ENCODE measurements at regions not wholly inside any gene's neighbourhood (a gene's known extent, or its start where the extent isn't known, plus 50 kb on each side); places are given as distances from the start of the nearest gene placed in this dataset.

DNA sequence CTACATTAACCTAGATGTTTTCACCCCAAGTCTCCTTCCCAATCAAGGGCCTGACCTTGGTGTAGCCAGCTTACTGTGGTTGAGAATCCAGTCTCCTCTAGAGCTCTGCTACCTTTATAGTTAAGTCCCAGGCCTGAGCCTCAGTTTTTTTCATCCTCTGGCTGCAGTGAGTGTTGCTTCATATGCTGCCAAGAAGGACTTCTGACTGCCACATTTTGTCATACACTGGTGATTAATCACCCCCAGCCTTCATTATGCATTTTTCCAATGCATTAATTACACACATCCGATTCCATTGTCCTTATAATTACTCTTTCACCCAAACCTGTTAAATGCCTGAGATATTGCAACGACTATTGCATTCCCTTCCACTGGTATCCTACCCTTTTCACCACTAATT lies 66.3 kb upstream of the FGGY start:
- TF ChIP-seq, protein P1, sequence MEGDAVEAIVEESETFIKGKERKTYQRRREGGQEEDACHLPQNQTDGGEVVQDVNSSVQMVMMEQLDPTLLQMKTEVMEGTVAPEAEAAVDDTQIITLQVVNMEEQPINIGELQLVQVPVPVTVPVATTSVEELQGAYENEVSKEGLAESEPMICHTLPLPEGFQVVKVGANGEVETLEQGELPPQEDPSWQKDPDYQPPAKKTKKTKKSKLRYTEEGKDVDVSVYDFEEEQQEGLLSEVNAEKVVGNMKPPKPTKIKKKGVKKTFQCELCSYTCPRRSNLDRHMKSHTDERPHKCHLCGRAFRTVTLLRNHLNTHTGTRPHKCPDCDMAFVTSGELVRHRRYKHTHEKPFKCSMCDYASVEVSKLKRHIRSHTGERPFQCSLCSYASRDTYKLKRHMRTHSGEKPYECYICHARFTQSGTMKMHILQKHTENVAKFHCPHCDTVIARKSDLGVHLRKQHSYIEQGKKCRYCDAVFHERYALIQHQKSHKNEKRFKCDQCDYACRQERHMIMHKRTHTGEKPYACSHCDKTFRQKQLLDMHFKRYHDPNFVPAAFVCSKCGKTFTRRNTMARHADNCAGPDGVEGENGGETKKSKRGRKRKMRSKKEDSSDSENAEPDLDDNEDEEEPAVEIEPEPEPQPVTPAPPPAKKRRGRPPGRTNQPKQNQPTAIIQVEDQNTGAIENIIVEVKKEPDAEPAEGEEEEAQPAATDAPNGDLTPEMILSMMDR (conservative IDR thresholded peaks at IDR 0.05; ENCODE audit: low read depth, low read length) = no peak
- TF ChIP-seq EZH2 (IDR thresholded peaks at IDR 0.05; ENCODE audit: borderline replicate concordance, low read depth, low read length, poor library complexity, severe bottlenecking) = no peak

All from A673 (cell line).